WTC11 (cell line): ENCODE measurements at regions not wholly inside any gene's neighbourhood (a gene's known extent, or its start where the extent isn't known, plus 50 kb on each side); places are given as distances from the start of the nearest gene placed in this dataset.

ENCODE experiments used
- ATAC-seq: fragments of 200-7000 bp; cut with Tn5 transposase; 2 replicates; pipeline ENCODE4 v1.10.0; 2021; ENCODE audit warnings: mild to moderate bottlenecking, moderate library complexity
- CTCF ChIA-PET: fragments of 300-600 bp; sonication (Branson Sonifier 250); formaldehyde crosslinking; loops from one replicate; lab custom pipeline; 2021; ENCODE audit warnings: antibody characterized with exemption; lab: Charles Lee
- POLR2A ChIA-PET: fragments of 350-600 bp; sonication (Branson Sonifier 250); formaldehyde crosslinking; loops from one replicate; lab custom pipeline; 2021; ENCODE audit warnings: antibody characterized with exemption; lab: Charles Lee
- DNase-seq: peaks from one replicate; pipeline ENCODE4 v3.0.0; 2021; ENCODE audit warnings: low spot score
- H3K27ac Mint-ChIP-seq: 2 replicates; pipeline ENCODE4 v1.8.0; 2021; ENCODE audit warnings: mixed read lengths
- H3K27me3 Mint-ChIP-seq: 2 replicates; pipeline ENCODE4 v1.8.0; 2021; ENCODE audit warnings: low read depth, mild to moderate bottlenecking, moderate library complexity, mixed read lengths
- H3K36me3 Mint-ChIP-seq: 2 replicates; pipeline ENCODE4 v1.8.0; 2021; ENCODE audit warnings: mixed read lengths
- H3K4me1 Mint-ChIP-seq: 2 replicates; pipeline ENCODE4 v1.8.0; 2022; ENCODE audit warnings: mixed read lengths
- H3K4me3 Mint-ChIP-seq: 2 replicates; pipeline ENCODE4 v1.8.0; 2021; ENCODE audit warnings: mild to moderate bottlenecking, moderate library complexity, mixed read lengths
- H3K9me3 Mint-ChIP-seq: 2 replicates; pipeline ENCODE4 v1.8.0; 2021; ENCODE audit warnings: mixed read lengths
- AFF4 ChIP-seq: sonication (generic); formaldehyde crosslinking; IDR thresholded peaks from 2 replicates; pipeline ENCODE4 v1.8.1; 2023; ENCODE audit warnings: mild to moderate bottlenecking, missing genetic modification reagents, borderline replicate concordance
- ATF3 ChIP-seq: sonication (generic); formaldehyde crosslinking; conservative IDR thresholded peaks from 2 replicates; pipeline ENCODE4 v1.8.1; 2022; ENCODE audit warnings: mild to moderate bottlenecking, missing genetic modification reagents
- CDX4 ChIP-seq: fragments of 250-450 bp; sonication (Bioruptor Pico); IDR thresholded peaks from 2 replicates; pipeline ENCODE4 v1.9.0; 2021; ENCODE audit warnings: moderate library complexity, mild to moderate bottlenecking, inconsistent platforms, borderline replicate concordance
- CREM ChIP-seq: sonication (generic); formaldehyde crosslinking; IDR thresholded peaks from 2 replicates; pipeline ENCODE4 v1.8.1; 2022; ENCODE audit warnings: mild to moderate bottlenecking, missing genetic modification reagents, moderate library complexity
- IRF1 ChIP-seq: sonication (generic); formaldehyde crosslinking; IDR thresholded peaks from 2 replicates; pipeline ENCODE4 v1.8.0; 2023; ENCODE audit warnings: missing genetic modification reagents
- KAT7 ChIP-seq: sonication (generic); formaldehyde crosslinking; IDR thresholded peaks from 2 replicates; pipeline ENCODE4 v1.8.1; 2023; ENCODE audit warnings: missing genetic modification reagents, mild to moderate bottlenecking, borderline replicate concordance
- MAX ChIP-seq: sonication (generic); formaldehyde crosslinking; IDR thresholded peaks from 2 replicates; pipeline ENCODE4 v1.8.0; 2022; ENCODE audit warnings: mild to moderate bottlenecking, missing genetic modification reagents
- NFE2L1 ChIP-seq: sonication (generic); formaldehyde crosslinking; IDR thresholded peaks from 2 replicates; pipeline ENCODE4 v1.8.1; 2023; ENCODE audit warnings: missing genetic modification reagents
- SMAD4 ChIP-seq: sonication (generic); formaldehyde crosslinking; IDR thresholded peaks from 2 replicates; pipeline ENCODE4 v1.8.0; 2022; ENCODE audit warnings: mild to moderate bottlenecking, missing genetic modification reagents
- SP1 ChIP-seq: sonication (generic); formaldehyde crosslinking; conservative IDR thresholded peaks from 2 replicates; pipeline ENCODE4 v1.8.1; 2022; ENCODE audit warnings: missing genetic modification reagents
- STAT6 ChIP-seq: sonication (generic); formaldehyde crosslinking; conservative IDR thresholded peaks from 2 replicates; pipeline ENCODE4 v1.8.1; 2023; ENCODE audit warnings: mild to moderate bottlenecking, low read depth, missing genetic modification reagents, moderate library complexity
- TEAD1 ChIP-seq: sonication (generic); formaldehyde crosslinking; IDR thresholded peaks from 2 replicates; pipeline ENCODE4 v1.8.0; 2022; ENCODE audit warnings: mild to moderate bottlenecking, missing genetic modification reagents
- TP53 ChIP-seq: sonication (generic); formaldehyde crosslinking; IDR thresholded peaks from 2 replicates; pipeline ENCODE4 v1.8.1; 2023; ENCODE audit warnings: mild to moderate bottlenecking, missing genetic modification reagents
- ZNF138 ChIP-seq: sonication (generic); formaldehyde crosslinking; conservative IDR thresholded peaks from 2 replicates; pipeline ENCODE4 v1.8.1; 2022; ENCODE audit warnings: mild to moderate bottlenecking, moderate library complexity, missing genetic modification reagents
- ZNF232 ChIP-seq: sonication (generic); formaldehyde crosslinking; IDR thresholded peaks from 2 replicates; pipeline ENCODE4 v1.8.0; 2022; ENCODE audit warnings: mild to moderate bottlenecking, missing genetic modification reagents
- ZNF281 ChIP-seq: sonication (generic); formaldehyde crosslinking; IDR thresholded peaks from 2 replicates; pipeline ENCODE4 v1.8.0; 2023; ENCODE audit warnings: mild to moderate bottlenecking, missing genetic modification reagents

GRCh38 chr4:35963383-35963782, 280.9 kb downstream of the ARAP2 start:
- H3K4me1 Mint-ChIP-seq, result no peaks in the 10 kb centered on the region
- TF ChIP-seq CDX4 (CRISPR knock-in tag) (no peak), NFE2L1 (no peak), TP53 (CRISPR knock-in tag) (no peak), CREM (CRISPR knock-in tag) (no peak), AFF4 (CRISPR knock-in tag) (no peak), SMAD4 (CRISPR knock-in tag) (no peak), ATF3 (no peak), IRF1 (CRISPR knock-in tag) (no peak), SP1 (CRISPR knock-in tag) (no peak), TEAD1 (no peak), KAT7 (CRISPR knock-in tag) (no peak), MAX (no peak), ZNF138 (CRISPR knock-in tag) (no peak), ZNF232 (CRISPR knock-in tag) (no peak), ZNF281 (CRISPR knock-in tag) (no peak), STAT6 (CRISPR knock-in tag) (no peak)
- no peak overlapping the region for H3K27ac Mint-ChIP-seq
- no peaks in the 10 kb centered on the region for H3K27me3 Mint-ChIP-seq
- ATAC-seq (no peak), DNase-seq (no peak)
- no peak overlapping the region for H3K4me3 Mint-ChIP-seq
- ChIA-PET CTCF (no interaction called here), POLR2A (no interaction called here)
- no peaks in the 10 kb centered on the region for H3K36me3 Mint-ChIP-seq
- no peaks in the 10 kb centered on the region for H3K9me3 Mint-ChIP-seq
